ENCODE measurements at regions not wholly inside any gene's neighbourhood (a gene's known extent, or its start where the extent isn't known, plus 50 kb on each side); places are given as distances from the start of the nearest gene placed in this dataset.

DNA sequence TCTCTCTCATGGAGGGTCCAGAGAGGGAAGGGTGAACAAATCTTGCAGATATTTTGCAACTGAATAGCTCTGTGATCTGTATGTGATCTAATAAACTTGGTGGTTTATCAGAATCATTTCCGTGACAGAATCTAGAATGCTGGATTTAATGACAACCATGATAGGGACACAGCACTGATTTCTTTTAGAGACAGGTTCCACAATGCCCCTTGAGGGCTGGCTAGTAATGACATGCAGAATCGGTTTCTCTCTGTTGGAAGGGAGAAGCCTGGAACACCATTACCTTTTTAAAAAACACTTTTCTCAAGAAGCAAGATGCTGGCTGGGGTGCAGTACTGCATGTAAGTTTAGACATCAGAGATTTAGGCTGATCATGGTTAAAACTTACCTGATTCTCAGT, 313.4 kb downstream of the CDH26 start:
- TF ChIP-seq ISL1 (CRISPR knock-in tag; IDR thresholded peaks at IDR 0.05), result no peak
- TF ChIP-seq CSDC2 (CRISPR knock-in tag; IDR thresholded peaks at IDR 0.05), result no peak
- TF ChIP-seq SNAI2 (CRISPR knock-in tag; IDR thresholded peaks at IDR 0.05), result no peak
- no peak for TF ChIP-seq ZFP3 (CRISPR knock-in tag; IDR thresholded peaks at IDR 0.05)
- TF ChIP-seq ZC3H10 (CRISPR knock-in tag; IDR thresholded peaks at IDR 0.05), result no peak
- TF ChIP-seq ARNTL (CRISPR knock-in tag; IDR thresholded peaks at IDR 0.05; ENCODE audit: borderline replicate concordance, low read depth), result no peak
- no peak for TF ChIP-seq PATZ1 (CRISPR knock-in tag; IDR thresholded peaks at IDR 0.05; ENCODE audit: borderline replicate concordance)
- TF ChIP-seq PPARA (CRISPR knock-in tag; IDR thresholded peaks at IDR 0.05; ENCODE audit: borderline replicate concordance), result no peak
